WERI-Rb-1 (cell line): ENCODE measurements at regions not wholly inside any gene's neighbourhood (a gene's known extent, or its start where the extent isn't known, plus 50 kb on each side); places are given as distances from the start of the nearest gene placed in this dataset.

Source experiments
- DNase-seq: peaks from one replicate; pipeline ENCODE4 v3.0.0-alpha.2; 2020
- H3K27ac ChIP-seq: fragments of 250-450 bp; sonication (Bioruptor Pico); 2 replicates; pipeline ENCODE4 v1.5.1; 2020; ENCODE audit warnings: mild to moderate bottlenecking, moderate library complexity
- H3K27me3 ChIP-seq: fragments of 250-450 bp; sonication (Bioruptor Pico); 2 replicates; pipeline ENCODE4 v1.5.1; 2021; ENCODE audit warnings: mild to moderate bottlenecking, low read depth, moderate library complexity; ENCODE audit not compliant: insufficient read depth, severe bottlenecking
- H3K36me3 ChIP-seq: fragments of 250-450 bp; sonication (Bioruptor Pico); 2 replicates; pipeline ENCODE4 v1.5.1; 2020; ENCODE audit warnings: mild to moderate bottlenecking, moderate library complexity
- H3K4me3 ChIP-seq: 2 replicates; pipeline ENCODE4 v1.5.1; 2011; ENCODE audit warnings: low read depth, mild to moderate bottlenecking, control low read depth, low read length
- H3K9me3 ChIP-seq: fragments of 250-450 bp; sonication (Bioruptor Pico); 2 replicates; pipeline ENCODE4 v1.5.1; 2021; ENCODE audit warnings: mild to moderate bottlenecking, moderate library complexity; ENCODE audit not compliant: severe bottlenecking
- TF ChIP-seq, protein P1 (sequence below): IDR thresholded peaks from 2 replicates; pipeline ENCODE4 v1.5.1; 2011; ENCODE audit warnings: low read depth, mild to moderate bottlenecking, control low read depth, inconsistent platforms, low read length

- no peaks in the 10 kb centered on the region for H3K9me3 ChIP-seq
- TF ChIP-seq, protein P1, sequence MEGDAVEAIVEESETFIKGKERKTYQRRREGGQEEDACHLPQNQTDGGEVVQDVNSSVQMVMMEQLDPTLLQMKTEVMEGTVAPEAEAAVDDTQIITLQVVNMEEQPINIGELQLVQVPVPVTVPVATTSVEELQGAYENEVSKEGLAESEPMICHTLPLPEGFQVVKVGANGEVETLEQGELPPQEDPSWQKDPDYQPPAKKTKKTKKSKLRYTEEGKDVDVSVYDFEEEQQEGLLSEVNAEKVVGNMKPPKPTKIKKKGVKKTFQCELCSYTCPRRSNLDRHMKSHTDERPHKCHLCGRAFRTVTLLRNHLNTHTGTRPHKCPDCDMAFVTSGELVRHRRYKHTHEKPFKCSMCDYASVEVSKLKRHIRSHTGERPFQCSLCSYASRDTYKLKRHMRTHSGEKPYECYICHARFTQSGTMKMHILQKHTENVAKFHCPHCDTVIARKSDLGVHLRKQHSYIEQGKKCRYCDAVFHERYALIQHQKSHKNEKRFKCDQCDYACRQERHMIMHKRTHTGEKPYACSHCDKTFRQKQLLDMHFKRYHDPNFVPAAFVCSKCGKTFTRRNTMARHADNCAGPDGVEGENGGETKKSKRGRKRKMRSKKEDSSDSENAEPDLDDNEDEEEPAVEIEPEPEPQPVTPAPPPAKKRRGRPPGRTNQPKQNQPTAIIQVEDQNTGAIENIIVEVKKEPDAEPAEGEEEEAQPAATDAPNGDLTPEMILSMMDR, result no peak
- DNase-seq, result no peak
- no peaks in the 10 kb centered on the region for H3K36me3 ChIP-seq
- H3K4me3 ChIP-seq, result no peak overlapping the region
- no peaks in the 10 kb centered on the region for H3K27me3 ChIP-seq
- H3K27ac ChIP-seq, result no peak overlapping the region
Observed at GRCh38 chr18:76232779-76233178, 262.3 kb downstream of the ZNF516 start.

GRCh38 chr18:76232010-76232409 lies 263.0 kb downstream of the ZNF516 start:
- Histone ChIP-seq H3K27ac (no peak overlapping the region), H3K36me3 (no peaks in the 10 kb centered on the region), H3K27me3 (no peaks in the 10 kb centered on the region), H3K4me3 (no peak overlapping the region), H3K9me3 (no peaks in the 10 kb centered on the region)
- DNase-seq, result no peak
- TF ChIP-seq, protein P1, result no peak

DNA sequence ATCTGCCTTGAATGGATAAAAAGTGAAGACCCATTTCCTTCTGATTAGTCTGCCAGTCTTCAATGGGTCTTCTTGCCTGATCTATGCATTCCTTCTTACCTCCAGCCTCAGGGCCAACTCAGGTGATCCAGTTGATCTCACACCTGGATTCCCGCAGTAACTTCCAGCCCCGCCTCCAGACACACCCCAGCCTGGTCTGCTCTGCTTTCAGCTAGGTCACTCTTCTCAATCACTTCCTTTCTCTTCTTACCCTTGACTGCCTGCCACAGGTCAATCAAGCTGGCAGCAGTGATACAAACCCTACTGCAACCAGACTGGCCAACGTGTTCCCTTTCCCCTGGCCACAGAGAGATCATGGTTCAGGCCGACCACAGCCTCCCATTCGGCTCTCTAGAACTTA lies 263.6 kb downstream of the ZNF516 start:
- no peak overlapping the region for H3K27ac ChIP-seq

DNA sequence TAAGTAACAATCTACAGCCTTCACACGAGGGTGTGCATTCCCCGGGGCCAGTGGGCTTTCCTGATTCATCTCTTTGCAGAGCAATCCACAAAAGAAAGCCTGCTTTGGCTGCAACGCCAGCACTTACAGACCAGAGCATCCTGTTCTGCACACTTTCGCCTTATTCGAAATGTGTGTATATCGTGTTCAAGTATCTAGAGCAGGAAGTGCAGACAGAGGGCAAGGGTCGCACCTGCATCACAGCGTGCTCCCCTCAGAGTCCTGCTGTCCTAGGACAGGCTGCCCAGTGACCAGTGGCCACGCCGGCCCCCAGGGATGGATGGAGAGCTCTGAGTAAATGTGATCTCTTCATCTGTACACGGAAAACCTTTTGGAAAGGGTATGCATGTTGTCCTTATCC lies 264.3 kb downstream of the ZNF516 start:
- Histone ChIP-seq H3K27me3 (no peaks in the 10 kb centered on the region), H3K9me3 (no peaks in the 10 kb centered on the region), H3K4me3 (no peak overlapping the region), H3K27ac (no peak overlapping the region), H3K36me3 (no peaks in the 10 kb centered on the region)
- DNase-seq, result no peak
- TF ChIP-seq, protein P1, result no peak

More for the DNA sequence above, 263.6 kb downstream of the ZNF516 start:
- Histone ChIP-seq H3K27me3 (no peaks in the 10 kb centered on the region), H3K4me3 (no peak overlapping the region), H3K9me3 (no peaks in the 10 kb centered on the region), H3K36me3 (no peaks in the 10 kb centered on the region)
- no peak for DNase-seq
- TF ChIP-seq, protein P1, result no peak

DNA sequence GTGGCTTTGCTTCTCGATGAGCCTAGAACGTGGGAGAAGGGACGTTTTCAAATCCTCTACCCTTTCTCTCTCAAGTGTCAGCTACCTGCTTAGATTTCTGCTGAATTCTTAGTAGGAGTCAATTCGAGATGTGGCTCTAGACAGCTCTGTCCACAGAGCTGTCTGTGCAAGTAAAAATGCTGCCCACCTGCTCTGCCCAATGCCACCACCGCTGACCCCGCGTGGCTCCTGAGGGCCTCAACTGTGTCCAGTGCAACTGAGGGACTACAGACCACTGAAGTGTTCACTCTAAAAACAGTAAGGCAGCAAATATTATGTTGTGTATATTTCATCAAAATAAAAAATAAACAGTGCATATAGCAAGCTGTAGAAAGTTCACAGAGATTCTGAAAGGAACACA lies 266.3 kb downstream of the ZNF516 start:
- Histone ChIP-seq H3K27ac (no peak overlapping the region), H3K36me3 (no peaks in the 10 kb centered on the region), H3K4me3 (no peak overlapping the region), H3K9me3 (no peaks in the 10 kb centered on the region), H3K27me3 (no peaks in the 10 kb centered on the region)
- DNase-seq, result no peak
- TF ChIP-seq, protein P1, result no peak

DNA sequence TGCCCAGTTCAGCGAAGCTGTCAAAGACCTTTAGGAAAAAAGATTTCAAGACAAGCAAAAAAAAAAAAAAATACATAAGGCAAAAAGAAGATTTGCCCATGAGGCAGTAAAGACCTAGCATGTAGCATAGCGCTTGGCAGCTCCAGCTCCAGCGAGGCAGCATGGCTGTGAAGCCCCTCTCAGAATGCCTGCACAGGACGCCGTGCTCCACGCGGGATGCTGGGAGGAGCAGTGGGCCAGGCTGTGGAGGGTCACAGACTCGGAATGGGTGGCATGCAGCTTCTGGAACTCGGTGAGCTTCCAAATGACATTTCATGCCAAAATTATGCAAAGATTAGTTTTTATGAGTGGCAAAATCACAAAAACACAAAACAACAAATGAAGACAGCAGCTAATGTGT lies 267.3 kb downstream of the ZNF516 start:
- TF ChIP-seq, protein P1, result no peak
- no peaks in the 10 kb centered on the region for H3K27me3 ChIP-seq
- H3K27ac ChIP-seq, result no peak overlapping the region
- no peak for DNase-seq
- no peak overlapping the region for H3K4me3 ChIP-seq
- no peaks in the 10 kb centered on the region for H3K36me3 ChIP-seq
- H3K9me3 ChIP-seq, result no peaks in the 10 kb centered on the region
